Endothelial cell of hepatic sinusoid (primary cell): ENCODE measurements at regions not wholly inside any gene's neighbourhood (a gene's known extent, or its start where the extent isn't known, plus 50 kb on each side); places are given as distances from the start of the nearest gene placed in this dataset.

Experiments used
- in situ Hi-C: cut with HindIII; loops from 2 replicates; pipeline ENCODE4 v1.10.0; 2017; ENCODE audit warnings: low sequenced_read_pairs

- in situ Hi-C loops: no loop called here
Measured at GRCh38 chr2:237262838-237263771, 150.9 kb downstream of the COL6A3 start.

- in situ Hi-C loops: no loop called here
Measured at GRCh38 chr2:237264480-237265219, 149.3 kb downstream of the COL6A3 start.

- in situ Hi-C loops: no loop called here
Measured at GRCh38 chr2:237268004-237268708, 145.8 kb downstream of the COL6A3 start.

GRCh38 chr2:237269138-237269875 is 144.7 kb downstream of the COL6A3 start:
- in situ Hi-C loops: no loop called here

GRCh38 chr2:237270520-237270919 is 143.4 kb downstream of the COL6A3 start:
- in situ Hi-C loops: no loop called here

GRCh38 chr2:237271698-237272652 is 142.0 kb downstream of the COL6A3 start:
- in situ Hi-C loops: no loop called here
